H9 (cell line): ENCODE measurements at regions not wholly inside any gene's neighbourhood (a gene's known extent, or its start where the extent isn't known, plus 50 kb on each side); places are given as distances from the start of the nearest gene placed in this dataset.

Source experiments
- DNase-seq: peaks from one replicate; pipeline ENCODE4 v3.0.0-alpha.2; 2017
- H2AFZ ChIP-seq: one replicate; pipeline ENCODE4 v1.6.1; 2013; ENCODE audit warnings: mild to moderate bottlenecking, low read length, control low read depth, moderate library complexity
- H2AK5ac ChIP-seq: 2 replicates; pipeline ENCODE4 v1.6.1; 2013; ENCODE audit warnings: low read length, control low read depth, mixed read lengths; ENCODE audit not compliant: insufficient read length
- H2BK120ac ChIP-seq: one replicate; pipeline ENCODE4 v1.6.1; 2013; ENCODE audit warnings: low read depth, mild to moderate bottlenecking, low read length, control low read depth, inconsistent platforms; ENCODE audit not compliant: poor library complexity, severe bottlenecking
- H2BK12ac ChIP-seq: 2 replicates; pipeline ENCODE4 v1.6.1; 2013; ENCODE audit warnings: low read length, control low read depth, mixed read lengths, low read depth; ENCODE audit not compliant: insufficient read length
- H2BK15ac ChIP-seq: 2 replicates; pipeline ENCODE4 v1.6.1; 2013; ENCODE audit warnings: low read depth, low read length, control low read depth
- H2BK20ac ChIP-seq: one replicate; pipeline ENCODE4 v1.6.1; 2013; ENCODE audit warnings: low read depth, mild to moderate bottlenecking, low read length, control low read depth, inconsistent platforms; ENCODE audit not compliant: poor library complexity, severe bottlenecking
- H2BK5ac ChIP-seq: 2 replicates; pipeline ENCODE4 v1.6.1; 2013; ENCODE audit warnings: low read length, control low read depth, mixed read lengths; ENCODE audit not compliant: insufficient read length
- H3K14ac ChIP-seq: 2 replicates; pipeline ENCODE4 v1.6.1; 2013; ENCODE audit warnings: low read length, control low read depth; ENCODE audit not compliant: insufficient read depth
- H3K18ac ChIP-seq: 2 replicates; pipeline ENCODE4 v1.6.1; 2013; ENCODE audit warnings: low read depth, mild to moderate bottlenecking, mixed read lengths, low read length, control low read depth; ENCODE audit not compliant: insufficient read length
- H3K23ac ChIP-seq: 2 replicates; pipeline ENCODE4 v1.6.1; 2013; ENCODE audit warnings: low read length, control low read depth, mixed read lengths, low read depth; ENCODE audit not compliant: insufficient read length
- H3K23me2 ChIP-seq: 2 replicates; pipeline ENCODE4 v1.6.1; 2013; ENCODE audit warnings: low read depth, mild to moderate bottlenecking, mixed read lengths, low read length, control low read depth; ENCODE audit not compliant: insufficient read length, poor library complexity, severe bottlenecking
- H3K27ac ChIP-seq: 2 replicates; pipeline ENCODE4 v1.5.1; 2013; ENCODE audit warnings: low read length, control low read depth, mixed read lengths, low read depth; ENCODE audit not compliant: insufficient read length
- H3K27me3 ChIP-seq: 2 replicates; pipeline ENCODE4 v1.6.1; 2013; ENCODE audit warnings: low read length, control low read depth, inconsistent platforms; ENCODE audit not compliant: insufficient read depth
- H3K4ac ChIP-seq: 2 replicates; pipeline ENCODE4 v1.6.1; 2013; ENCODE audit warnings: low read depth, mild to moderate bottlenecking, control low read depth, inconsistent platforms, low read length, moderate library complexity
- H3K4me1 ChIP-seq: 2 replicates; pipeline ENCODE4 v1.6.1; 2013; ENCODE audit warnings: low read length, control low read depth, inconsistent platforms; ENCODE audit not compliant: insufficient read depth
- H3K4me2 ChIP-seq: 2 replicates; pipeline ENCODE4 v1.6.1; 2013; ENCODE audit warnings: low read length, control low read depth, mixed read lengths; ENCODE audit not compliant: insufficient read length, insufficient read depth
- H3K56ac ChIP-seq: 2 replicates; pipeline ENCODE4 v1.6.1; 2013; ENCODE audit warnings: low read depth, mild to moderate bottlenecking, mixed read lengths, low read length, control low read depth; ENCODE audit not compliant: insufficient read length
- H3K79me1 ChIP-seq: 2 replicates; pipeline ENCODE4 v1.6.1; 2013; ENCODE audit warnings: low read depth, mild to moderate bottlenecking, moderate library complexity, low read length, control low read depth, inconsistent platforms; ENCODE audit not compliant: insufficient read depth, poor library complexity, severe bottlenecking
- H3K79me2 ChIP-seq: 2 replicates; pipeline ENCODE4 v1.6.1; 2013; ENCODE audit warnings: low read length, control low read depth, inconsistent platforms; ENCODE audit not compliant: insufficient read depth
- H3K9ac ChIP-seq: 2 replicates; pipeline ENCODE4 v1.6.1; 2013; ENCODE audit warnings: low read length, control low read depth, mixed read lengths; ENCODE audit not compliant: insufficient read length; ENCODE audit errors: extremely low read depth
- H3K9me3 ChIP-seq: one replicate; pipeline ENCODE4 v1.6.1; 2013; ENCODE audit warnings: low read depth, low read length, inconsistent platforms; ENCODE audit not compliant: control insufficient read depth
- H3T11ph ChIP-seq: one replicate; pipeline ENCODE4 v1.6.1; 2013; ENCODE audit warnings: mild to moderate bottlenecking, low read length, control low read depth, inconsistent platforms
- H4K20me1 ChIP-seq: one replicate; pipeline ENCODE4 v1.6.1; 2013; ENCODE audit not compliant: control insufficient read depth, insufficient read length, insufficient read depth
- H4K5ac ChIP-seq: 2 replicates; pipeline ENCODE4 v1.6.1; 2013; ENCODE audit warnings: low read depth, mild to moderate bottlenecking, mixed read lengths, low read length, control low read depth; ENCODE audit not compliant: insufficient read length
- H4K8ac ChIP-seq: replicated peaks from 2 replicates; pipeline ENCODE4 v1.6.1; 2013; ENCODE audit warnings: low read length, control low read depth, mixed read lengths, low read depth; ENCODE audit not compliant: insufficient read length
- H4K91ac ChIP-seq: 2 replicates; pipeline ENCODE4 v1.6.1; 2013; ENCODE audit warnings: low read depth, mild to moderate bottlenecking, moderate library complexity, mixed read lengths, low read length, control low read depth; ENCODE audit not compliant: insufficient read length
- H3K27ac Mint-ChIP-seq, 3 experiments: 2 replicates in 2 of 3; 3 replicates in 1 of 3; pipeline ENCODE4 v1.8.0; 2020 to 2021; ENCODE audit warnings: mixed read lengths in 3 of 3, mild to moderate bottlenecking in 1 of 3, moderate library complexity in 1 of 3
- H3K27me3 Mint-ChIP-seq: 2 replicates; pipeline ENCODE4 v1.8.0; 2021; ENCODE audit warnings: low read depth, mild to moderate bottlenecking, moderate library complexity, mixed read lengths
- H3K36me3 Mint-ChIP-seq, 3 experiments: 2 replicates in 2 of 3; 3 replicates in 1 of 3; pipeline ENCODE4 v1.8.0; 2020 to 2021; ENCODE audit warnings: low read depth in 3 of 3, mixed read lengths in 3 of 3; ENCODE audit not compliant: insufficient read depth in 1 of 3
- H3K4me1 Mint-ChIP-seq, 2 experiments: 2 replicates each; pipeline ENCODE4 v1.8.0; 2020; ENCODE audit warnings: mixed read lengths in 2 of 2
- H3K4me3 Mint-ChIP-seq, 2 experiments: 2 replicates in 1 of 2; 3 replicates in 1 of 2; pipeline ENCODE4 v1.8.0; 2020 to 2021; ENCODE audit warnings: mild to moderate bottlenecking in 2 of 2, mixed read lengths in 2 of 2, moderate library complexity in 1 of 2
- H3K9me3 Mint-ChIP-seq, 2 experiments: 2 replicates in 1 of 2; 3 replicates in 1 of 2; pipeline ENCODE4 v1.8.0; 2020; ENCODE audit warnings: mild to moderate bottlenecking in 2 of 2, mixed read lengths in 2 of 2, moderate library complexity in 1 of 2
- WGBS: extraction: QIAGEN DNeasy Blood & Tissue Kit; methylation state at CpG from one replicate; pipeline ENCODE4 v1.1.7; 2013; ENCODE audit warnings: missing lambda C conversion rate, low lambda C conversion rate, mixed read lengths; ENCODE audit not compliant: insufficient read length; ENCODE audit errors: extremely low coverage; 5-methylcytosine and 5-hydroxymethylcytosine counted together
- TF ChIP-seq, protein P1 (sequence below): fragments of 200-600 bp; sonication (generic); conservative IDR thresholded peaks from 3 replicates; pipeline ENCODE4 v1.8.0; 2021; ENCODE audit warnings: antibody characterized with exemption, mild to moderate bottlenecking

DNA sequence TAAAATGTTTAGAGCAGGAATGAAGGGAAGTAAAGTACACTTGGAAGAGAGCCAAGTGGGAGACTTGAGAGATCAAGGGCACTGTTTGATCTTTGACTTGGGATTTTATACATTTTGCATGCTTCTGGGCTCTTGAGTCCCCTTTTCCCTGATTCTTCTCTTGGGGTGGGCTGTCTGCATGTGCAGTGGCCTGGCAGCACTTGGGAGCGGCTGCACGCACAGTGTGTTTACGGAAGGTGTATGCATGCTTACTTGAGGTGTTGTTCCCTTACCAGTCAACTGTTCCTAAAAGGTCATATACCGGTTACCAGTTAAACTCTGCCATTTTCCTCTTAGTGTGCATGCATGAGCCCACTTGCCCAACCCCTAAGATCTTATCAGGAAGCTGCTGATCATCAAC lies 377.7 kb downstream of the CYLC2 start:
- H4K5ac ChIP-seq = no peak overlapping the region
- no peaks in the 10 kb centered on the region for H3K79me1 ChIP-seq
- Mint-ChIP-seq H3K9me3 (no peaks in the 10 kb centered on the region), H3K27me3 (no peaks in the 10 kb centered on the region), H3K4me1 (peaks cover 0 to 3% of the 10 kb centered on the region in 2 experiments; a peak in 1 of 4 replicates), H3K4me3 (no peak overlapping the region), H3K27ac (peak overlapping the region in 1 of 3 experiments; percentile 80; a peak in 2 of 7 replicates), H3K36me3 (no peaks in the 10 kb centered on the region)
- H3K4me2 ChIP-seq = no peak overlapping the region
- no peaks in the 10 kb centered on the region for H4K20me1 ChIP-seq
- H3K14ac ChIP-seq = no peak overlapping the region
- H2AK5ac ChIP-seq = no peak overlapping the region
- H3K4ac ChIP-seq = no peak overlapping the region
- no peaks in the 10 kb centered on the region for H3K9me3 ChIP-seq
- H2AFZ ChIP-seq = no peak overlapping the region
- H3K79me2 ChIP-seq = no peaks in the 10 kb centered on the region
- H3K27me3 ChIP-seq = no peaks in the 10 kb centered on the region
- no peak overlapping the region for H2BK15ac ChIP-seq
- H3T11ph ChIP-seq = no peak overlapping the region
- no peak overlapping the region for H3K56ac ChIP-seq
- no CpG with 5 or more reads among the region's 4 CpGs for WGBS
- no peak for DNase-seq
- H2BK5ac ChIP-seq = no peak overlapping the region
- H3K18ac ChIP-seq = no peak overlapping the region
- no peaks in the 10 kb centered on the region for H3K4me1 ChIP-seq
- H3K23me2 ChIP-seq = no peaks in the 10 kb centered on the region
- TF ChIP-seq, protein P1, sequence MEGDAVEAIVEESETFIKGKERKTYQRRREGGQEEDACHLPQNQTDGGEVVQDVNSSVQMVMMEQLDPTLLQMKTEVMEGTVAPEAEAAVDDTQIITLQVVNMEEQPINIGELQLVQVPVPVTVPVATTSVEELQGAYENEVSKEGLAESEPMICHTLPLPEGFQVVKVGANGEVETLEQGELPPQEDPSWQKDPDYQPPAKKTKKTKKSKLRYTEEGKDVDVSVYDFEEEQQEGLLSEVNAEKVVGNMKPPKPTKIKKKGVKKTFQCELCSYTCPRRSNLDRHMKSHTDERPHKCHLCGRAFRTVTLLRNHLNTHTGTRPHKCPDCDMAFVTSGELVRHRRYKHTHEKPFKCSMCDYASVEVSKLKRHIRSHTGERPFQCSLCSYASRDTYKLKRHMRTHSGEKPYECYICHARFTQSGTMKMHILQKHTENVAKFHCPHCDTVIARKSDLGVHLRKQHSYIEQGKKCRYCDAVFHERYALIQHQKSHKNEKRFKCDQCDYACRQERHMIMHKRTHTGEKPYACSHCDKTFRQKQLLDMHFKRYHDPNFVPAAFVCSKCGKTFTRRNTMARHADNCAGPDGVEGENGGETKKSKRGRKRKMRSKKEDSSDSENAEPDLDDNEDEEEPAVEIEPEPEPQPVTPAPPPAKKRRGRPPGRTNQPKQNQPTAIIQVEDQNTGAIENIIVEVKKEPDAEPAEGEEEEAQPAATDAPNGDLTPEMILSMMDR = no peak
- no peak overlapping the region for H3K23ac ChIP-seq
- H4K91ac ChIP-seq = no peak overlapping the region
- H3K27ac ChIP-seq = no peak overlapping the region
- H4K8ac ChIP-seq = no peak overlapping the region
- H2BK20ac ChIP-seq = no peak overlapping the region
- H2BK120ac ChIP-seq = no peak overlapping the region
- no peak overlapping the region for H3K9ac ChIP-seq
- no peak overlapping the region for H2BK12ac ChIP-seq
